Transverse colon (tissue), 4 donors: ENCODE measurements at regions not wholly inside any gene's neighbourhood (a gene's known extent, or its start where the extent isn't known, plus 50 kb on each side); places are given as distances from the start of the nearest gene placed in this dataset.

ENCODE experiments used
- DNase-seq: peaks from one replicate; pipeline ENCODE4 v3.0.0-alpha.2; 2019
- H3K27ac ChIP-seq, 4 donors: fragments of 200-600 bp; sonication (generic); 2 replicates each; pipeline ENCODE4 v1.5.1; 2016 to 2018; ENCODE audit warnings: inconsistent platforms in 4 of 4
- H3K27me3 ChIP-seq: fragments of 200-600 bp; sonication (generic); 2 replicates; pipeline ENCODE4 v1.5.1; 2017; ENCODE audit warnings: inconsistent platforms
- H3K36me3 ChIP-seq, 4 donors: fragments of 200-600 bp; sonication (generic); 2 replicates each; pipeline ENCODE4 v1.5.1; 2017 to 2019; ENCODE audit warnings: inconsistent platforms in 4 of 4
- H3K4me1 ChIP-seq, 4 donors: fragments of 200-600 bp; sonication (generic); 2 replicates each; pipeline ENCODE4 v1.5.1; 2017 to 2020; ENCODE audit warnings: inconsistent platforms in 4 of 4
- H3K4me3 ChIP-seq, 4 donors: fragments of 200-600 bp; sonication (generic); 1 replicate in 1 of 4; 2 replicates in 3 of 4; pipeline versions ENCODE4 v1.5.1 to v1.6.1; 2017 to 2019; ENCODE audit warnings: inconsistent platforms in 4 of 4
- H3K9me3 ChIP-seq, 2 donors: fragments of 200-600 bp; sonication (generic); 2 replicates each; pipeline ENCODE4 v1.5.1; 2017 to 2019; ENCODE audit warnings: inconsistent platforms in 2 of 2
- EP300 ChIP-seq: sonication (generic); formaldehyde crosslinking; IDR thresholded peaks from one replicate; pipeline ENCODE4 v1.6.1; 2017; ENCODE audit warnings: antibody characterized with exemption, low read depth
- POLR2A ChIP-seq: fragments of 450-650 bp; IDR thresholded peaks from one replicate; pipeline ENCODE4 v1.6.1; 2016; ENCODE audit warnings: antibody characterized with exemption, mild to moderate bottlenecking, moderate library complexity
- POLR2AphosphoS5 ChIP-seq, 3 donors: sonication (generic); formaldehyde crosslinking; IDR thresholded peaks; one replicate each; pipeline ENCODE4 v1.6.1; 2016; ENCODE audit warnings: antibody characterized with exemption in 3 of 3
- WGBS, 2 donors: methylation state at CpG; one replicate each; pipeline ENCODE4 v1.1.5; 2018; ENCODE audit warnings: low coverage in 1 of 2; 5-methylcytosine and 5-hydroxymethylcytosine counted together
- in situ Hi-C, 4 donors: fragments of 200-750 bp; cut with MboI; loops; one replicate each; pipeline versions ENCODE4 v1.15.0 to v1.15.1; 2017; ENCODE audit warnings: low sequenced_read_pairs in 3 of 4, low pct_ligation_motif_present in 1 of 4, low pct_unique_long_range_greater_than_20kb in 1 of 4
- intact Hi-C: fragments of 100-400 bp; cut with DNase I; formaldehyde crosslinking; loops from one replicate; pipeline ENCODE4 v1.15.1; 2023; ENCODE audit warnings: low total_unique reads
- TF ChIP-seq, protein P1 (sequence below), 5 experiments: fragments of 200-600 bp in 3 of 5; fragments of 450-650 bp in 2 of 5; sonication (generic) in 3 of 5; IDR thresholded peaks; 1 replicate in 2 of 5; 2 replicates in 3 of 5; pipeline ENCODE4 v1.5.1; 2016 to 2017; ENCODE audit warnings: antibody characterized with exemption in 5 of 5, inconsistent platforms in 3 of 5, mild to moderate bottlenecking in 2 of 5, moderate library complexity in 1 of 5

- Histone ChIP-seq H3K4me3 (no peak overlapping the region), H3K9me3 (no peaks in the 10 kb centered on the region), H3K36me3 (no peaks in the 10 kb centered on the region), H3K4me1 (peaks cover 0 to 3% (median 0%) of the 10 kb centered on the region in 4 donors), H3K27me3 (no peaks in the 10 kb centered on the region), H3K27ac (no peak overlapping the region)
- WGBS, 2 donors = 6 to 29% methylated on average over 1 to 6 of the region's 6 CpGs
- TF ChIP-seq, protein P1, sequence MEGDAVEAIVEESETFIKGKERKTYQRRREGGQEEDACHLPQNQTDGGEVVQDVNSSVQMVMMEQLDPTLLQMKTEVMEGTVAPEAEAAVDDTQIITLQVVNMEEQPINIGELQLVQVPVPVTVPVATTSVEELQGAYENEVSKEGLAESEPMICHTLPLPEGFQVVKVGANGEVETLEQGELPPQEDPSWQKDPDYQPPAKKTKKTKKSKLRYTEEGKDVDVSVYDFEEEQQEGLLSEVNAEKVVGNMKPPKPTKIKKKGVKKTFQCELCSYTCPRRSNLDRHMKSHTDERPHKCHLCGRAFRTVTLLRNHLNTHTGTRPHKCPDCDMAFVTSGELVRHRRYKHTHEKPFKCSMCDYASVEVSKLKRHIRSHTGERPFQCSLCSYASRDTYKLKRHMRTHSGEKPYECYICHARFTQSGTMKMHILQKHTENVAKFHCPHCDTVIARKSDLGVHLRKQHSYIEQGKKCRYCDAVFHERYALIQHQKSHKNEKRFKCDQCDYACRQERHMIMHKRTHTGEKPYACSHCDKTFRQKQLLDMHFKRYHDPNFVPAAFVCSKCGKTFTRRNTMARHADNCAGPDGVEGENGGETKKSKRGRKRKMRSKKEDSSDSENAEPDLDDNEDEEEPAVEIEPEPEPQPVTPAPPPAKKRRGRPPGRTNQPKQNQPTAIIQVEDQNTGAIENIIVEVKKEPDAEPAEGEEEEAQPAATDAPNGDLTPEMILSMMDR (IDR thresholded peaks at IDR 0.05) = peak; percentile 88 to 97 (median 97)
- no peak for TF ChIP-seq EP300
- peak; percentile 67 for DNase-seq
- intact Hi-C loops (no loop called here), in situ Hi-C loops (no loop called here)
Observed at GRCh38 chr16:66315210-66315825, 51.2 kb upstream of the CDH5 start.

- TF ChIP-seq, protein P1 (IDR thresholded peaks at IDR 0.05) = no peak
- TF ChIP-seq EP300 (no peak), POLR2A (no peak), POLR2AphosphoS5 (IDR thresholded peaks at IDR 0.05) (no peak)
- no peaks in the 10 kb centered on the region for H3K27me3 ChIP-seq
- intact Hi-C loops (no loop called here), in situ Hi-C loops (no loop called here)
- H3K36me3 ChIP-seq = no peaks in the 10 kb centered on the region
- no peak overlapping the region for H3K27ac ChIP-seq
- no peak overlapping the region for H3K4me3 ChIP-seq
- DNase-seq = no peak
- peaks cover 0 to 3% (median 0%) of the 10 kb centered on the region in 4 donors for H3K4me1 ChIP-seq
- no peaks in the 10 kb centered on the region for H3K9me3 ChIP-seq
Observed at GRCh38 chr16:66311306-66311705, 55.2 kb upstream of the CDH5 start.

GRCh38 chr16:66309215-66309807 lies 57.2 kb upstream of the CDH5 start:
- Histone ChIP-seq H3K9me3 (no peaks in the 10 kb centered on the region), H3K27me3 (no peaks in the 10 kb centered on the region), H3K36me3 (no peaks in the 10 kb centered on the region), H3K27ac (no peak overlapping the region), H3K4me3 (no peak overlapping the region), H3K4me1 (no peaks in the 10 kb centered on the region)
- 80 to 87% methylated on average over 2 to 15 of the region's 15 CpGs for WGBS, 2 donors
- in situ Hi-C loops = no loop called here
- intact Hi-C loops = no loop called here
- no peak for DNase-seq
- no peak for TF ChIP-seq EP300
- TF ChIP-seq, protein P1 (IDR thresholded peaks at IDR 0.05) = no peak

DNA sequence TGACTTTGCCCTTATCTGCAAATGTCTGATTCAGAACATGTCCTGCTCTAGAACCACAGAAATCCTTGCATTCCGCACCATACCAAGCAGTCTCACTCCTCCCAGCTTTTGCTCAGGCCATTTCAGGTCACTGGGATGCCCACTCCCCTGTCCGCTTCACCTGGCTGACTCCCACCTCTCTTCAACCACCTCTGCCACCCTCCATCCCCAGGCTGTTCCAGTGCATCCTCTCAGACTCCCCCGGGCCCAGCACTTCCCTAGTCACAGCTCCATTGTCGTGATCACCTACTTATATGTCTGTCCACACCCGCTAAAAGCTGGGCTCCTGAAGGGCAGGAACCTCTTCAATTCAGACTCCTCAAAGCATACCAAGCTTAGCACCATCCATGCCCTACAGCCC lies 58.4 kb upstream of the CDH5 start:
- intact Hi-C loops (no loop called here), in situ Hi-C loops (no loop called here)
- WGBS, 2 donors = 91% methylated on average over 5 of the region's 5 CpGs; no CpG with 5 or more reads in 1 of the 2 donors
- DNase-seq = no peak
- Histone ChIP-seq H3K9me3 (no peaks in the 10 kb centered on the region), H3K4me1 (no peaks in the 10 kb centered on the region), H3K36me3 (no peaks in the 10 kb centered on the region), H3K4me3 (no peak overlapping the region), H3K27me3 (no peaks in the 10 kb centered on the region), H3K27ac (no peak overlapping the region)
- TF ChIP-seq POLR2AphosphoS5 (IDR thresholded peaks at IDR 0.05) (no peak), POLR2A (no peak), EP300 (no peak)
- TF ChIP-seq, protein P1 (IDR thresholded peaks at IDR 0.05) = no peak
